ENCODE measurements at regions not wholly inside any gene's neighbourhood (a gene's known extent, or its start where the extent isn't known, plus 50 kb on each side); places are given as distances from the start of the nearest gene placed in this dataset.

DNA sequence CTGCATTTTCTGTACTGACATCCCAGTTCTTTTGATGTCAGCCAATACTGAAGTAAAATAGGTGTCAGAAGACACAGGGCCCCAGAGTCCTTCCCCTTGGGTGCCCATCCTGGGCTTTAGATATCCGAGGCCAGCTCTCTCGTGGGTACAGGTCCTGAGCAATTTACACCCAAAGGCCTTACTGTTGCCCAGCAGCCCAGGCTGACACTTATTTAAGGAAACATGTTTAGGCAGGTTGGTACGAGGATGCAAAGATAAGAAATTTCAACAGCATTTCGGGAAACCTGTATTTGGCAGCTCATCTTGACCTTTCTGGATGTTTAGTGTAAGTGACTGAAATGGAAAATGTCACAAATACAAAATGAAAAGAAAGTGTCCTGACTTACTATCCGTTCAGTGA lies 130.0 kb upstream of the IL12A start:
- TF ChIP-seq, protein P1, sequence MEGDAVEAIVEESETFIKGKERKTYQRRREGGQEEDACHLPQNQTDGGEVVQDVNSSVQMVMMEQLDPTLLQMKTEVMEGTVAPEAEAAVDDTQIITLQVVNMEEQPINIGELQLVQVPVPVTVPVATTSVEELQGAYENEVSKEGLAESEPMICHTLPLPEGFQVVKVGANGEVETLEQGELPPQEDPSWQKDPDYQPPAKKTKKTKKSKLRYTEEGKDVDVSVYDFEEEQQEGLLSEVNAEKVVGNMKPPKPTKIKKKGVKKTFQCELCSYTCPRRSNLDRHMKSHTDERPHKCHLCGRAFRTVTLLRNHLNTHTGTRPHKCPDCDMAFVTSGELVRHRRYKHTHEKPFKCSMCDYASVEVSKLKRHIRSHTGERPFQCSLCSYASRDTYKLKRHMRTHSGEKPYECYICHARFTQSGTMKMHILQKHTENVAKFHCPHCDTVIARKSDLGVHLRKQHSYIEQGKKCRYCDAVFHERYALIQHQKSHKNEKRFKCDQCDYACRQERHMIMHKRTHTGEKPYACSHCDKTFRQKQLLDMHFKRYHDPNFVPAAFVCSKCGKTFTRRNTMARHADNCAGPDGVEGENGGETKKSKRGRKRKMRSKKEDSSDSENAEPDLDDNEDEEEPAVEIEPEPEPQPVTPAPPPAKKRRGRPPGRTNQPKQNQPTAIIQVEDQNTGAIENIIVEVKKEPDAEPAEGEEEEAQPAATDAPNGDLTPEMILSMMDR (IDR thresholded peaks at IDR 0.05; ENCODE audit: insufficient read depth, low read length, poor library complexity, severe bottlenecking) = no peak
- no peak for DNase-seq (ENCODE audit: low read depth)

DNA sequence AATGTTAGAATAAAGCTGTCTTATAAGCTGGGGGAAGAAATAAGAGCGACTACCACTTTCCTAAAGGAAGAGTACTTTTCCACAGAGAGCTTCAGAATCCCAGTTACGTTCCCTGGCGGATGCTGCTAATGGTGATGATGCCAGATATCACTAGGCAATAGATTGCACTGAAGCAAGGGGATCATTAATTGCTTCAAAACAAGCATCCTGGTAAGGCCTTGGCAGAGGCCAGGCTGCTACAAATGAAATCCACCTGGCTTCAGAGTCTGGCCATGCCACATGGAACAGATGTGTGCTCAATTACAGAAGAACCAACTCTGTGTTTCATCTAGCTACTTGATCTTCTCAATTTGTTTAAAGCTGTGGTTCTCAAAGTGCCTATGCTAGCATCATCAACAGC lies 129.2 kb upstream of the IL12A start:
- Histone ChIP-seq H3K4me3 (ENCODE audit: low read depth, low read length) (no peak overlapping the region), H3K36me3 (ENCODE audit: control insufficient read depth, insufficient read depth, low read length) (no peaks in the 10 kb centered on the region), H3K27me3 (ENCODE audit: control insufficient read depth, insufficient read depth, low read length) (no peaks in the 10 kb centered on the region)
- TF ChIP-seq, protein P1 (IDR thresholded peaks at IDR 0.05; ENCODE audit: insufficient read depth, low read length, poor library complexity, severe bottlenecking) = no peak
- DNase-seq (ENCODE audit: low read depth) = no peak

More for the DNA sequence above, 130.0 kb upstream of the IL12A start:
- no peaks in the 10 kb centered on the region for H3K36me3 ChIP-seq (ENCODE audit: control insufficient read depth, insufficient read depth, low read length)
- no peaks in the 10 kb centered on the region for H3K27me3 ChIP-seq (ENCODE audit: control insufficient read depth, insufficient read depth, low read length)
- no peak overlapping the region for H3K4me3 ChIP-seq (ENCODE audit: low read depth, low read length)

DNA sequence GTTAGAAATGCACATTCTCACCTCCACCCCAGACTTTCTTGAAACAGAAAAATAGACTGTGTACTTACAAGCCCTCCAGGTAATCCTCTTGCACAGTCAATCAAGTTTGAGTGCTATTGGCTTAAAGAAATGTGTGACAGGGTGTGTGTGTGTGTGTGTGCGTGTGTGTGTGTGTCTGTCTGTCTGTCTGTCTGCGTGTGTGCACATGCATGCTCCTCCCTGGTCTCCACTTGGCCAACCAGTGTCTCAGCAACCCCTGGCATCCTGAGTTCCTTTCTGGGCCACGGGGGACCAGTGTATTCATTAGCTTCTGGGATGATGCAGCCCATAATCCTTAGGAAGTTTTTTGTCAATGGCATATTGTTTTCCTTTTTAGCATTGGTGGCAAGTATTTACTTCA lies 128.8 kb upstream of the IL12A start:
- TF ChIP-seq, protein P1 (IDR thresholded peaks at IDR 0.05; ENCODE audit: insufficient read depth, low read length, poor library complexity, severe bottlenecking) = no peak
- no peaks in the 10 kb centered on the region for H3K36me3 ChIP-seq (ENCODE audit: control insufficient read depth, insufficient read depth, low read length)
- no peak for DNase-seq (ENCODE audit: low read depth)
- no peaks in the 10 kb centered on the region for H3K27me3 ChIP-seq (ENCODE audit: control insufficient read depth, insufficient read depth, low read length)
- no peak overlapping the region for H3K4me3 ChIP-seq (ENCODE audit: low read depth, low read length)

DNA sequence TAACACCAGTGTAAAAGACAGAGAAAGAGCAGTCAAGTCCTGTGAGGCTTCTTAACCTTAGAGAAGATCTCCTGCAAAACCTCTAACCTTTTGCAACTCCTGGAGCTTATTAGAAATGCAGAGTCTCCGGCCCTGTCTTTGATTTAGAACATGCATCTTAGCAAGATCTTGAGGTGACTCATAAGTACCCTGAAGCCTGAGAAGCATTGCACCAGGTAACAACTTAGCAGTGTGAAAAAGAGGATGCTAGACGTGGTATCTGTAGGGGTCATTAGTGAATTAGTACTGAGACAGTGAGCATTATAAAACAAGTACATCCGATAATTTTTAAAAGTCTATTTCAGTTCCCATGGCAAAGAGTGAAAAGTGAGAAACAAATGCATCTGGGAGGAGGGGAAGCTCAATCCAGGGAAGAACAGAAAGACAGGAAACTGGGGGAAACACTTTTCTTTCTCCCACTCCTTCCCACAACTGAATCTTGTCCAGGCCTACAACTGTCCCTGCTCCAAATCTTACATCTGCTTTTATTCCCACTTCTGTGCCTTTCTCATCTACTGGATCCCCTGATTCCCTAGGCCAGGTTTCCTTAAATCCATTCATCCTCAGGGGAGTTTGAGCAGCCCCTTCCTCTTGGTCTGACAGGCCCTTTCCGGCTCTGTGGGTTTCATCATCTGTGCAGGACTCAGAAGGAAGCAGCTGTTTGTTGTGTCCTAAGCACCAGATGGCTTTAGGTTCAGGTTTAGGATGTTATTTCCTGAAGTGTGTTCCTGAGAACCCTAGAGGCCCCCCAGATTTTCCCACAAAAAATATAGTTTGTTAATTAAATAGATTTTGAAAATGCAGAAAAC lies 128.1 kb upstream of the IL12A start:
- DNase-seq (ENCODE audit: low read depth) = no peak
- Histone ChIP-seq H3K27me3 (ENCODE audit: control insufficient read depth, insufficient read depth, low read length) (no peaks in the 10 kb centered on the region), H3K36me3 (ENCODE audit: control insufficient read depth, insufficient read depth, low read length) (no peaks in the 10 kb centered on the region), H3K4me3 (ENCODE audit: low read depth, low read length) (no peak overlapping the region)
- TF ChIP-seq, protein P1 (IDR thresholded peaks at IDR 0.05; ENCODE audit: insufficient read depth, low read length, poor library complexity, severe bottlenecking) = no peak

DNA sequence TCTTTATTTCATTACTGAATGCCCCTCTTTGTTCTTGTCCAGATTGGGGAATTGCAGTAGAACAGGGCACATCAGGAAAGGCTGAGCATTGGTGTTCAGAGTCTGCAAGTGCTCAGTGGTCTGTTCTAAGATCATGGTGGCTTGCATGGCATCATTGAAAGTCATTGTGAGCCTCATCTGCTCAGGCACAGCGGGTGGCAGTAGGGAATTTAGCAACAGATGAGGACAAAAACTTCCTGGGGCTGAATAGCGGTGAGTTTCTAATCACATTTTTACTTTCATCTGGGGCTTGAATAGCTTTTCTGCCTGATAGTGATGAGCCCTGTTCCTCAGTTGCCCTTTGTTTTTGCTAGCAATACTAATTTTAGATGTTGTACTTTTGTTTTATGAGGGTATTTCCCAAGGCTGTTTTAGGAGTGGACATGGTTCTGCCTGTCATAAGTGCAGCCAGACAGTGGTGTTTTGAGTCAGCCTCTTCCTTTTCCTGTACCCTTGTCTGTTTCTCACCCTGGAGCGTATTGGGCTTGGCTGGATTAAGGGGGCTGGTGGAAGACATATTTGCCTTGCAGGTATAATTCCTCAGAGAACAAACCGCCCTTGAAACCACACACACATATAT lies 127.2 kb upstream of the IL12A start:
- TF ChIP-seq, protein P1 (IDR thresholded peaks at IDR 0.05; ENCODE audit: insufficient read depth, low read length, poor library complexity, severe bottlenecking) = no peak
- Histone ChIP-seq H3K36me3 (ENCODE audit: control insufficient read depth, insufficient read depth, low read length) (no peaks in the 10 kb centered on the region), H3K27me3 (ENCODE audit: control insufficient read depth, insufficient read depth, low read length) (no peaks in the 10 kb centered on the region), H3K4me3 (ENCODE audit: low read depth, low read length) (no peak overlapping the region)
- DNase-seq (ENCODE audit: low read depth) = no peak
